WTC11 (cell line): ENCODE measurements at regions not wholly inside any gene's neighbourhood (a gene's known extent, or its start where the extent isn't known, plus 50 kb on each side); places are given as distances from the start of the nearest gene placed in this dataset.

ENCODE experiments used
- ATAC-seq: fragments of 200-7000 bp; cut with Tn5 transposase; 2 replicates; pipeline ENCODE4 v1.10.0; 2021; ENCODE audit warnings: mild to moderate bottlenecking, moderate library complexity
- CTCF ChIA-PET: fragments of 300-600 bp; sonication (Branson Sonifier 250); formaldehyde crosslinking; loops from one replicate; lab custom pipeline; 2021; ENCODE audit warnings: antibody characterized with exemption; lab: Charles Lee
- POLR2A ChIA-PET: fragments of 350-600 bp; sonication (Branson Sonifier 250); formaldehyde crosslinking; loops from one replicate; lab custom pipeline; 2021; ENCODE audit warnings: antibody characterized with exemption; lab: Charles Lee
- DNase-seq: peaks from one replicate; pipeline ENCODE4 v3.0.0; 2021; ENCODE audit warnings: low spot score
- H3K27ac Mint-ChIP-seq: 2 replicates; pipeline ENCODE4 v1.8.0; 2021; ENCODE audit warnings: mixed read lengths
- H3K27me3 Mint-ChIP-seq: 2 replicates; pipeline ENCODE4 v1.8.0; 2021; ENCODE audit warnings: low read depth, mild to moderate bottlenecking, moderate library complexity, mixed read lengths
- H3K36me3 Mint-ChIP-seq: 2 replicates; pipeline ENCODE4 v1.8.0; 2021; ENCODE audit warnings: mixed read lengths
- H3K4me1 Mint-ChIP-seq: 2 replicates; pipeline ENCODE4 v1.8.0; 2022; ENCODE audit warnings: mixed read lengths
- H3K4me3 Mint-ChIP-seq: 2 replicates; pipeline ENCODE4 v1.8.0; 2021; ENCODE audit warnings: mild to moderate bottlenecking, moderate library complexity, mixed read lengths
- H3K9me3 Mint-ChIP-seq: 2 replicates; pipeline ENCODE4 v1.8.0; 2021; ENCODE audit warnings: mixed read lengths
- ATF1 ChIP-seq: sonication (generic); formaldehyde crosslinking; IDR thresholded peaks from 2 replicates; pipeline ENCODE4 v1.8.1; 2023; ENCODE audit warnings: mild to moderate bottlenecking, moderate library complexity, missing genetic modification reagents
- ESRRA ChIP-seq: sonication (generic); formaldehyde crosslinking; IDR thresholded peaks from 2 replicates; pipeline ENCODE4 v1.8.1; 2022; ENCODE audit warnings: mild to moderate bottlenecking, missing genetic modification reagents, borderline replicate concordance
- FOXP1 ChIP-seq: sonication (generic); formaldehyde crosslinking; IDR thresholded peaks from 2 replicates; pipeline ENCODE4 v1.8.0; 2022; ENCODE audit warnings: missing genetic modification reagents, mild to moderate bottlenecking, moderate library complexity, borderline replicate concordance
- HMGA2 ChIP-seq: fragments of 250-450 bp; sonication (Bioruptor Pico); IDR thresholded peaks from 2 replicates; pipeline ENCODE4 v1.4.0; 2021; ENCODE audit warnings: mild to moderate bottlenecking, moderate library complexity
- NR1H2 ChIP-seq: sonication (generic); formaldehyde crosslinking; IDR thresholded peaks from 2 replicates; pipeline ENCODE4 v1.9.0; 2021; ENCODE audit warnings: mild to moderate bottlenecking, moderate library complexity, missing genetic modification reagents
- NR2C2 ChIP-seq: sonication (generic); formaldehyde crosslinking; IDR thresholded peaks from 2 replicates; pipeline ENCODE4 v1.8.0; 2022; ENCODE audit warnings: mild to moderate bottlenecking, missing genetic modification reagents
- SMAD4 ChIP-seq: sonication (generic); formaldehyde crosslinking; IDR thresholded peaks from 2 replicates; pipeline ENCODE4 v1.8.0; 2022; ENCODE audit warnings: mild to moderate bottlenecking, missing genetic modification reagents
- SOX15 ChIP-seq: fragments of 250-450 bp; sonication (Bioruptor Pico); IDR thresholded peaks from 2 replicates; pipeline ENCODE4 v1.9.0; 2021; ENCODE audit warnings: mild to moderate bottlenecking
- ZNF121 ChIP-seq: sonication (generic); formaldehyde crosslinking; IDR thresholded peaks from 2 replicates; pipeline ENCODE4 v1.8.0; 2023; ENCODE audit warnings: missing genetic modification reagents
- ZNF219 ChIP-seq: sonication (generic); formaldehyde crosslinking; IDR thresholded peaks from 2 replicates; pipeline ENCODE4 v1.8.0; 2023; ENCODE audit warnings: missing genetic modification reagents, mild to moderate bottlenecking, borderline replicate concordance
- ZNF263 ChIP-seq: sonication (generic); formaldehyde crosslinking; IDR thresholded peaks from 2 replicates; pipeline ENCODE4 v1.8.1; 2022; ENCODE audit warnings: low read depth, mild to moderate bottlenecking, moderate library complexity, missing genetic modification reagents
- ZNF317 ChIP-seq: sonication (generic); formaldehyde crosslinking; IDR thresholded peaks from 2 replicates; pipeline ENCODE4 v1.8.1; 2023; ENCODE audit warnings: low read depth, mild to moderate bottlenecking, moderate library complexity, missing genetic modification reagents, borderline replicate concordance
- ZNF396 ChIP-seq: fragments of 250-450 bp; sonication (Bioruptor Pico); IDR thresholded peaks from 2 replicates; pipeline ENCODE4 v1.8.0; 2021; ENCODE audit warnings: mild to moderate bottlenecking, moderate library complexity, borderline replicate concordance
- ZNF423 ChIP-seq: fragments of 250-450 bp; sonication (Bioruptor Pico); IDR thresholded peaks from 2 replicates; pipeline ENCODE4 v2.1.2; 2022; ENCODE audit warnings: mild to moderate bottlenecking, moderate library complexity
- TF ChIP-seq, protein P1 (sequence below): sonication (generic); formaldehyde crosslinking; IDR thresholded peaks from 2 replicates; pipeline ENCODE4 v1.8.1; 2022; ENCODE audit warnings: low read depth, mild to moderate bottlenecking, moderate library complexity, missing genetic modification reagents, borderline replicate concordance
- TF ChIP-seq, protein P2 (sequence below): sonication (generic); formaldehyde crosslinking; IDR thresholded peaks from 2 replicates; pipeline ENCODE4 v1.8.0; 2023; ENCODE audit warnings: mild to moderate bottlenecking, missing genetic modification reagents
- TF ChIP-seq, protein P3 (sequence below): sonication (generic); formaldehyde crosslinking; IDR thresholded peaks from 2 replicates; pipeline ENCODE4 v1.8.1; 2023; ENCODE audit warnings: mild to moderate bottlenecking, missing genetic modification reagents, moderate library complexity
- TF ChIP-seq, protein P4 (sequence below): sonication (generic); formaldehyde crosslinking; IDR thresholded peaks from 2 replicates; pipeline ENCODE4 v1.8.0; 2023; ENCODE audit warnings: missing genetic modification reagents, mild to moderate bottlenecking, borderline replicate concordance
- TF ChIP-seq, protein P5 (sequence below): sonication (generic); formaldehyde crosslinking; IDR thresholded peaks from 2 replicates; pipeline ENCODE4 v1.8.0; 2022; ENCODE audit warnings: mild to moderate bottlenecking, missing genetic modification reagents
- TF ChIP-seq, protein P6 (sequence below): fragments of 250-450 bp; sonication (Bioruptor Pico); conservative IDR thresholded peaks from 2 replicates; pipeline ENCODE4 v1.9.0; 2021; ENCODE audit warnings: mild to moderate bottlenecking
- TF ChIP-seq, protein P7 (sequence below): sonication (generic); formaldehyde crosslinking; IDR thresholded peaks from 2 replicates; pipeline ENCODE4 v1.8.0; 2022; ENCODE audit warnings: missing genetic modification reagents

DNA sequence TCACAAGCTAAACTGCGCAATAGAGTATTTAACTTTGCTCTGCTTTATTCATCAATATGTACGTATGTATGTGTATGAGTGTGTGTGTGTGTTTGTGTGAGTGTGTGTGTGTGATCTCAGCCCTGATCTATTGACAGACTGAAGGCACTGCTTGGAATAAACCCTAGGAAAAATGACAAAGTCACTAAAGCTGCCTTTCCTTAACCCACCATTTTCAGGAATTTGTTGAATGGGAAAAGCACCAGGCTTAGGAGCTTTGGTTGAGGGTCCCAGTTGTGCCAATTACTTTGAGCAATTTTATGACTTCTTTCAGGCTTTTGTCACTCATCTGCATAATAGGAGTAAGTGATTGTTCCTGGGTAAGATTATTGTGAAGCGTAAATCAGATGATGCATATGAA lies 108.6 kb upstream of the TLR4 start (continued):
- TF ChIP-seq, protein P1, sequence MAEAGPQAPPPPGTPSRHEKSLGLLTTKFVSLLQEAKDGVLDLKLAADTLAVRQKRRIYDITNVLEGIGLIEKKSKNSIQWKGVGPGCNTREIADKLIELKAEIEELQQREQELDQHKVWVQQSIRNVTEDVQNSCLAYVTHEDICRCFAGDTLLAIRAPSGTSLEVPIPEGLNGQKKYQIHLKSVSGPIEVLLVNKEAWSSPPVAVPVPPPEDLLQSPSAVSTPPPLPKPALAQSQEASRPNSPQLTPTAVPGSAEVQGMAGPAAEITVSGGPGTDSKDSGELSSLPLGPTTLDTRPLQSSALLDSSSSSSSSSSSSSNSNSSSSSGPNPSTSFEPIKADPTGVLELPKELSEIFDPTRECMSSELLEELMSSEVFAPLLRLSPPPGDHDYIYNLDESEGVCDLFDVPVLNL, result no peak
- TF ChIP-seq ZNF121 (CRISPR knock-in tag) (no peak), NR1H2 (CRISPR knock-in tag) (no peak), ZNF263 (CRISPR knock-in tag) (no peak), ZNF396 (CRISPR knock-in tag) (no peak), FOXP1 (CRISPR knock-in tag) (no peak), ESRRA (CRISPR knock-in tag) (no peak), NR2C2 (no peak)
- TF ChIP-seq, protein P2, sequence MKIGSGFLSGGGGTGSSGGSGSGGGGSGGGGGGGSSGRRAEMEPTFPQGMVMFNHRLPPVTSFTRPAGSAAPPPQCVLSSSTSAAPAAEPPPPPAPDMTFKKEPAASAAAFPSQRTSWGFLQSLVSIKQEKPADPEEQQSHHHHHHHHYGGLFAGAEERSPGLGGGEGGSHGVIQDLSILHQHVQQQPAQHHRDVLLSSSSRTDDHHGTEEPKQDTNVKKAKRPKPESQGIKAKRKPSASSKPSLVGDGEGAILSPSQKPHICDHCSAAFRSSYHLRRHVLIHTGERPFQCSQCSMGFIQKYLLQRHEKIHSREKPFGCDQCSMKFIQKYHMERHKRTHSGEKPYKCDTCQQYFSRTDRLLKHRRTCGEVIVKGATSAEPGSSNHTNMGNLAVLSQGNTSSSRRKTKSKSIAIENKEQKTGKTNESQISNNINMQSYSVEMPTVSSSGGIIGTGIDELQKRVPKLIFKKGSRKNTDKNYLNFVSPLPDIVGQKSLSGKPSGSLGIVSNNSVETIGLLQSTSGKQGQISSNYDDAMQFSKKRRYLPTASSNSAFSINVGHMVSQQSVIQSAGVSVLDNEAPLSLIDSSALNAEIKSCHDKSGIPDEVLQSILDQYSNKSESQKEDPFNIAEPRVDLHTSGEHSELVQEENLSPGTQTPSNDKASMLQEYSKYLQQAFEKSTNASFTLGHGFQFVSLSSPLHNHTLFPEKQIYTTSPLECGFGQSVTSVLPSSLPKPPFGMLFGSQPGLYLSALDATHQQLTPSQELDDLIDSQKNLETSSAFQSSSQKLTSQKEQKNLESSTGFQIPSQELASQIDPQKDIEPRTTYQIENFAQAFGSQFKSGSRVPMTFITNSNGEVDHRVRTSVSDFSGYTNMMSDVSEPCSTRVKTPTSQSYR (CRISPR knock-in tag), result no peak
- TF ChIP-seq, protein P3, sequence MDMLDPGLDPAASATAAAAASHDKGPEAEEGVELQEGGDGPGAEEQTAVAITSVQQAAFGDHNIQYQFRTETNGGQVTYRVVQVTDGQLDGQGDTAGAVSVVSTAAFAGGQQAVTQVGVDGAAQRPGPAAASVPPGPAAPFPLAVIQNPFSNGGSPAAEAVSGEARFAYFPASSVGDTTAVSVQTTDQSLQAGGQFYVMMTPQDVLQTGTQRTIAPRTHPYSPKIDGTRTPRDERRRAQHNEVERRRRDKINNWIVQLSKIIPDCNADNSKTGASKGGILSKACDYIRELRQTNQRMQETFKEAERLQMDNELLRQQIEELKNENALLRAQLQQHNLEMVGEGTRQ (CRISPR knock-in tag), result no peak
- TF ChIP-seq, protein P4, sequence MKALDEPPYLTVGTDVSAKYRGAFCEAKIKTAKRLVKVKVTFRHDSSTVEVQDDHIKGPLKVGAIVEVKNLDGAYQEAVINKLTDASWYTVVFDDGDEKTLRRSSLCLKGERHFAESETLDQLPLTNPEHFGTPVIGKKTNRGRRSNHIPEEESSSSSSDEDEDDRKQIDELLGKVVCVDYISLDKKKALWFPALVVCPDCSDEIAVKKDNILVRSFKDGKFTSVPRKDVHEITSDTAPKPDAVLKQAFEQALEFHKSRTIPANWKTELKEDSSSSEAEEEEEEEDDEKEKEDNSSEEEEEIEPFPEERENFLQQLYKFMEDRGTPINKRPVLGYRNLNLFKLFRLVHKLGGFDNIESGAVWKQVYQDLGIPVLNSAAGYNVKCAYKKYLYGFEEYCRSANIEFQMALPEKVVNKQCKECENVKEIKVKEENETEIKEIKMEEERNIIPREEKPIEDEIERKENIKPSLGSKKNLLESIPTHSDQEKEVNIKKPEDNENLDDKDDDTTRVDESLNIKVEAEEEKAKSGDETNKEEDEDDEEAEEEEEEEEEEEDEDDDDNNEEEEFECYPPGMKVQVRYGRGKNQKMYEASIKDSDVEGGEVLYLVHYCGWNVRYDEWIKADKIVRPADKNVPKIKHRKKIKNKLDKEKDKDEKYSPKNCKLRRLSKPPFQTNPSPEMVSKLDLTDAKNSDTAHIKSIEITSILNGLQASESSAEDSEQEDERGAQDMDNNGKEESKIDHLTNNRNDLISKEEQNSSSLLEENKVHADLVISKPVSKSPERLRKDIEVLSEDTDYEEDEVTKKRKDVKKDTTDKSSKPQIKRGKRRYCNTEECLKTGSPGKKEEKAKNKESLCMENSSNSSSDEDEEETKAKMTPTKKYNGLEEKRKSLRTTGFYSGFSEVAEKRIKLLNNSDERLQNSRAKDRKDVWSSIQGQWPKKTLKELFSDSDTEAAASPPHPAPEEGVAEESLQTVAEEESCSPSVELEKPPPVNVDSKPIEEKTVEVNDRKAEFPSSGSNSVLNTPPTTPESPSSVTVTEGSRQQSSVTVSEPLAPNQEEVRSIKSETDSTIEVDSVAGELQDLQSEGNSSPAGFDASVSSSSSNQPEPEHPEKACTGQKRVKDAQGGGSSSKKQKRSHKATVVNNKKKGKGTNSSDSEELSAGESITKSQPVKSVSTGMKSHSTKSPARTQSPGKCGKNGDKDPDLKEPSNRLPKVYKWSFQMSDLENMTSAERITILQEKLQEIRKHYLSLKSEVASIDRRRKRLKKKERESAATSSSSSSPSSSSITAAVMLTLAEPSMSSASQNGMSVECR (CRISPR knock-in tag), result no peak

DNA sequence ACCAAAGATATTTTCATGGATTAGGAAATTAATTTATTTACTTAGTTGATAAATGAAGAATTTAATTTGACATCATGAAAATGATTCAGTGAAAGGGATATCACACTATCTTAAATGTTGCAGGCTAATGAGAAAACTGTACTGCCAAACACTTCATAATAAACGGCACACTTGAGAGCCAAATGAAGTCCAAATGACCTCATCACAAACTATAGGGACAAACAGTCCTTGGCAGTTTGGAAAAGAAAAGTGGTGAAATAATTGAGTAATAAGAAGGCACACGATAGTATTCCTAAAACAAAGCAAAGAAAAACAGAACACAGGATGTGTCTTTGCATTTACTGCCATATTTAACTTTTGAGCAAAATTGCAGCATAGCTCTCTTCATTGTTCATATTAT lies 116.9 kb upstream of the TLR4 start:
- Mint-ChIP-seq H3K4me1 (peaks cover 9% of the 10 kb centered on the region), H3K27me3 (no peaks in the 10 kb centered on the region), H3K36me3 (no peaks in the 10 kb centered on the region), H3K27ac (no peak overlapping the region), H3K9me3 (no peaks in the 10 kb centered on the region), H3K4me3 (no peak overlapping the region)
- no peak for DNase-seq
- no peak for ATAC-seq
- ChIA-PET POLR2A (no interaction called here), CTCF (interaction anchor here (0.6 kb wide), 1 partner anchor 82 kb away, joined by 3 read pairs; no protein-coding TSS in a partner anchor)
- TF ChIP-seq SMAD4 (CRISPR knock-in tag) (no peak), HMGA2 (CRISPR knock-in tag) (no peak), ATF1 (no peak), ZNF219 (no peak), ZNF423 (CRISPR knock-in tag) (no peak), SOX15 (CRISPR knock-in tag) (no peak), ZNF317 (CRISPR knock-in tag) (no peak)
- TF ChIP-seq, protein P5, sequence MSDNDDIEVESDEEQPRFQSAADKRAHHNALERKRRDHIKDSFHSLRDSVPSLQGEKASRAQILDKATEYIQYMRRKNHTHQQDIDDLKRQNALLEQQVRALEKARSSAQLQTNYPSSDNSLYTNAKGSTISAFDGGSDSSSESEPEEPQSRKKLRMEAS (CRISPR knock-in tag), result no peak
- TF ChIP-seq, protein P6, sequence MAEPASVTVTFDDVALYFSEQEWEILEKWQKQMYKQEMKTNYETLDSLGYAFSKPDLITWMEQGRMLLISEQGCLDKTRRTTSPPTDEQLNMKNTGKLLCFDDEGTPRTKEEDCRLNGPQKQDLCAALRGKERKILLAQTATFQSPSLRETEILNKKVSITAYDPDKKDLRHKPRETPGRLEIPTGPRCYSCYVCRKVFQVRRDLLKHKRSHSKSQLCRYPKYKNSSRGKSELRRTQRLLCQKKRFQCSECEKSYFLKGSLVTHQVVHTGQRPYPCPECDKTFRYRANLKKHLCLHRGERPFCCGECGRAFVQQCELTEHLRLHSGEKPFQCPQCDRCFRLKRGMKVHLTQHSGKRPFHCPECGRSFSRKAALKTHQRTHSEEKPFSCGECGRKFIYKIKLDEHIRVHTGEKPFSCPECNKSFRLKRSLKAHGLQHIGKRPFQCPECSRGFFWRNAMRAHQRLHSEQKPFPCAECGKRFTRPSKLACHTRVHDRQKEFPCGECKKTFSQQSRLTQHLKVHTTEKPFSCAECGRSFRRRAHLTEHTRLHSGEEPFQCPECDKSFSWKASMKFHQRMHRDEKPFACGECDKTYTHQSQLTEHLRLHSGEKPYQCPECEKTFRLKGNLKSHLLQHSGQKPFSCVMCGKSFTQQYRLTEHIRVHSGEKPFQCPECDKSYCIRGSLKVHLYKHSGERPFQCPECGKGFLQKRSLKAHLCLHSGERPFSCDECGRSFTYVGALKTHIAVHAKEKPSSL, result no peak
- TF ChIP-seq, protein P3 (CRISPR knock-in tag), result no peak
- TF ChIP-seq, protein P7, sequence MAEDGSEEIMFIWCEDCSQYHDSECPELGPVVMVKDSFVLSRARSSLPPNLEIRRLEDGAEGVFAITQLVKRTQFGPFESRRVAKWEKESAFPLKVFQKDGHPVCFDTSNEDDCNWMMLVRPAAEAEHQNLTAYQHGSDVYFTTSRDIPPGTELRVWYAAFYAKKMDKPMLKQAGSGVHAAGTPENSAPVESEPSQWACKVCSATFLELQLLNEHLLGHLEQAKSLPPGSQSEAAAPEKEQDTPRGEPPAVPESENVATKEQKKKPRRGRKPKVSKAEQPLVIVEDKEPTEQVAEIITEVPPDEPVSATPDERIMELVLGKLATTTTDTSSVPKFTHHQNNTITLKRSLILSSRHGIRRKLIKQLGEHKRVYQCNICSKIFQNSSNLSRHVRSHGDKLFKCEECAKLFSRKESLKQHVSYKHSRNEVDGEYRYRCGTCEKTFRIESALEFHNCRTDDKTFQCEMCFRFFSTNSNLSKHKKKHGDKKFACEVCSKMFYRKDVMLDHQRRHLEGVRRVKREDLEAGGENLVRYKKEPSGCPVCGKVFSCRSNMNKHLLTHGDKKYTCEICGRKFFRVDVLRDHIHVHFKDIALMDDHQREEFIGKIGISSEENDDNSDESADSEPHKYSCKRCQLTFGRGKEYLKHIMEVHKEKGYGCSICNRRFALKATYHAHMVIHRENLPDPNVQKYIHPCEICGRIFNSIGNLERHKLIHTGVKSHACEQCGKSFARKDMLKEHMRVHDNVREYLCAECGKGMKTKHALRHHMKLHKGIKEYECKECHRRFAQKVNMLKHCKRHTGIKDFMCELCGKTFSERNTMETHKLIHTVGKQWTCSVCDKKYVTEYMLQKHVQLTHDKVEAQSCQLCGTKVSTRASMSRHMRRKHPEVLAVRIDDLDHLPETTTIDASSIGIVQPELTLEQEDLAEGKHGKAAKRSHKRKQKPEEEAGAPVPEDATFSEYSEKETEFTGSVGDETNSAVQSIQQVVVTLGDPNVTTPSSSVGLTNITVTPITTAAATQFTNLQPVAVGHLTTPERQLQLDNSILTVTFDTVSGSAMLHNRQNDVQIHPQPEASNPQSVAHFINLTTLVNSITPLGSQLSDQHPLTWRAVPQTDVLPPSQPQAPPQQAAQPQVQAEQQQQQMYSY (CRISPR knock-in tag), result no peak
